HFF-Myc (cell line): ENCODE measurements at regions not wholly inside any gene's neighbourhood (a gene's known extent, or its start where the extent isn't known, plus 50 kb on each side); places are given as distances from the start of the nearest gene placed in this dataset.

Experiments
- DNase-seq: peaks from one replicate; pipeline ENCODE4 v3.0.0-alpha.2; 2011; ENCODE audit warnings: low read depth; ENCODE audit errors: extremely low read depth
- H3K4me3 ChIP-seq: replicated peaks from 2 replicates; pipeline ENCODE4 v1.5.1; 2011; ENCODE audit warnings: low read depth, mild to moderate bottlenecking, control low read depth, low read length
- CTCF ChIP-seq: IDR thresholded peaks from 2 replicates; pipeline ENCODE4 v1.5.1; 2012; ENCODE audit warnings: mild to moderate bottlenecking, low read depth, low read length, control low read depth; ENCODE audit errors: missing control alignments

GRCh38 chr11:112778091-112778876 lies 182.9 kb upstream of the NCAM1 start:
- no peak for TF ChIP-seq CTCF
- no peak for DNase-seq
- no peak overlapping the region for H3K4me3 ChIP-seq

- no peak overlapping the region for H3K4me3 ChIP-seq
- DNase-seq, result no peak
- TF ChIP-seq CTCF, result no peak
These were observed 182.3 kb upstream of the NCAM1 start for GRCh38 chr11:112778877-112779266.

- DNase-seq, result no peak
These were observed 180.7 kb upstream of the NCAM1 start for GRCh38 chr11:112780351-112781087.

GRCh38 chr11:112783945-112784322 lies 177.3 kb upstream of the NCAM1 start:
- no peak overlapping the region for H3K4me3 ChIP-seq
- DNase-seq, result no peak
- TF ChIP-seq CTCF, result no peak

More at GRCh38 chr11:112780351-112781087, 180.7 kb upstream of the NCAM1 start:
- TF ChIP-seq CTCF, result no peak
- H3K4me3 ChIP-seq, result no peak overlapping the region

- no peak overlapping the region for H3K4me3 ChIP-seq
- TF ChIP-seq CTCF, result no peak
- no peak for DNase-seq
These were observed 176.7 kb upstream of the NCAM1 start for GRCh38 chr11:112784323-112785073.

GRCh38 chr11:112785149-112785548 lies 176.1 kb upstream of the NCAM1 start:
- H3K4me3 ChIP-seq, result no peak overlapping the region
- no peak for TF ChIP-seq CTCF
- no peak for DNase-seq
